CD4-positive, alpha-beta T cell (primary cell): ENCODE measurements at regions not wholly inside any gene's neighbourhood (a gene's known extent, or its start where the extent isn't known, plus 50 kb on each side); places are given as distances from the start of the nearest gene placed in this dataset.

ENCODE experiments used
- ATAC-seq: fragments of 200-7000 bp; cut with Tn5 transposase; one replicate; pipeline ENCODE4 v1.10.0; 2022; ENCODE audit warnings: mild to moderate bottlenecking; ENCODE audit not compliant: poor library complexity
- CTCF ChIA-PET: fragments of 350-600 bp; sonication (Branson Sonifier 250); formaldehyde crosslinking; loops from one replicate; lab custom pipeline; 2021; ENCODE audit warnings: antibody characterized with exemption, inconsistent platforms; lab: Charles Lee
- POLR2A ChIA-PET: fragments of 350-600 bp; sonication (Branson Sonifier 250); formaldehyde crosslinking; loops from one replicate; lab custom pipeline; 2021; ENCODE audit warnings: antibody characterized with exemption, inconsistent platforms; lab: Charles Lee
- DNase-seq, 14 experiments: peaks; one replicate each; pipeline ENCODE4 v3.0.0-alpha.2; 2013 to 2020; ENCODE audit warnings: mixed read lengths in 2 of 14
- H3K27ac ChIP-seq, 2 donors: one replicate each; pipeline versions ENCODE4 v1.5.1 to v1.7.0; 2013; ENCODE audit warnings: low read length in 2 of 2, low read depth in 1 of 2, mild to moderate bottlenecking in 1 of 2
- H3K27me3 ChIP-seq, 2 experiments: 1 replicate in 1 of 2; 2 replicates in 1 of 2; pipeline versions ENCODE4 v1.6.1 to v1.7.0; 2013; ENCODE audit warnings: low read length in 2 of 2, control low read depth in 1 of 2, mild to moderate bottlenecking in 1 of 2, moderate library complexity in 1 of 2; ENCODE audit not compliant: insufficient read depth in 2 of 2, control insufficient read depth in 1 of 2
- H3K36me3 ChIP-seq: one replicate; pipeline ENCODE4 v1.6.1; 2013; ENCODE audit warnings: low read length, control low read depth; ENCODE audit not compliant: insufficient read depth
- H3K4me1 ChIP-seq: one replicate; pipeline ENCODE4 v1.6.1; 2013; ENCODE audit warnings: low read length, control low read depth; ENCODE audit not compliant: insufficient read depth
- H3K4me3 ChIP-seq: one replicate; pipeline ENCODE4 v1.5.1; 2013; ENCODE audit warnings: mild to moderate bottlenecking, low read length, moderate library complexity
- H3K9me3 ChIP-seq, 2 experiments: 1 replicate in 1 of 2; 2 replicates in 1 of 2; pipeline versions ENCODE4 v1.6.1 to v1.7.0; 2013; ENCODE audit warnings: low read length in 2 of 2, mild to moderate bottlenecking in 2 of 2, control low read depth in 1 of 2, moderate library complexity in 1 of 2; ENCODE audit not compliant: control insufficient read depth in 1 of 2, insufficient read depth in 1 of 2
- H3K27ac Mint-ChIP-seq: one replicate; pipeline ENCODE4 v1.8.0; 2020; ENCODE audit warnings: mixed read lengths
- H3K27me3 Mint-ChIP-seq: one replicate; pipeline ENCODE4 v1.8.0; 2021; ENCODE audit warnings: mixed read lengths
- H3K36me3 Mint-ChIP-seq: one replicate; pipeline ENCODE4 v1.8.0; 2021; ENCODE audit warnings: low read depth, mixed read lengths
- H3K4me1 Mint-ChIP-seq: one replicate; pipeline ENCODE4 v1.8.0; 2021; ENCODE audit warnings: low read depth, mixed read lengths
- H3K4me3 Mint-ChIP-seq: one replicate; pipeline ENCODE4 v1.8.0; 2020; ENCODE audit warnings: mild to moderate bottlenecking, mixed read lengths
- H3K9me3 Mint-ChIP-seq: one replicate; pipeline ENCODE4 v1.8.0; 2020; ENCODE audit warnings: mixed read lengths
- intact Hi-C, 2 experiments: fragments of 100-400 bp; cut with DNase I in 1 of 2; cut with micrococcal nuclease in 1 of 2; formaldehyde crosslinking; loops; one replicate each; pipeline versions ENCODE4 v1.15.1 to v1.9.0; 2023 to 2025; cut with DNase I, micrococcal nuclease
- TF ChIP-seq, protein P1 (sequence below): fragments of 200-600 bp; IDR thresholded peaks from one replicate; pipeline ENCODE4 v1.8.0; 2022; ENCODE audit warnings: antibody characterized with exemption, mild to moderate bottlenecking

DNA sequence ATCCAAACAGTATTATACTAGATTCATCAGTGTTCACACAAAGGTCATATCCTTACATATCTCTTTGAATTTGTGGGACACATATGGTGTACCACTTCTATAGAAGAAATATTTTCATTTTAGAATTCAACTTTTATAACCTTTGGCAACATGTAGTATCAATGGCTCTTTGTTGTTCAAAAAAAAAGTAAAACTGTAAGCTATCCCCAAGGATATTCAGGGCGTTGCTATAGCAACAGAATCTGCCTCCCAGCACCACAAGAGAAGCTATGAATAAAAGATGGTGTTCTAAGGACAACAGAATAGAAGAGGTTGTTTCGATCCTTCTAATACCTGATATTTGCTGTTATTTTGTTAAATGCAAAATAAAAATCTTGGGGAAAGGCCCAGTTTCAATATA, 139.3 kb downstream of the BRMS1L start:
- Mint-ChIP-seq H3K4me1 (no peaks in the 10 kb centered on the region), H3K27me3 (peaks cover 12% of the 10 kb centered on the region), H3K27ac (no peak overlapping the region), H3K36me3 (no peaks in the 10 kb centered on the region), H3K9me3 (no peaks in the 10 kb centered on the region), H3K4me3 (no peak overlapping the region)
- H3K9me3 ChIP-seq, result no peaks in the 10 kb centered on the region
- H3K4me3 ChIP-seq, result no peak overlapping the region
- intact Hi-C loops, result no loop called here
- DNase-seq, result no peak
- ChIA-PET CTCF (interaction anchor here (1.5 kb wide), 1 partner anchor 20 kb away, joined by 3 read pairs; no protein-coding TSS in a partner anchor), POLR2A (no interaction called here)
- no peaks in the 10 kb centered on the region for H3K4me1 ChIP-seq
- TF ChIP-seq, protein P1, sequence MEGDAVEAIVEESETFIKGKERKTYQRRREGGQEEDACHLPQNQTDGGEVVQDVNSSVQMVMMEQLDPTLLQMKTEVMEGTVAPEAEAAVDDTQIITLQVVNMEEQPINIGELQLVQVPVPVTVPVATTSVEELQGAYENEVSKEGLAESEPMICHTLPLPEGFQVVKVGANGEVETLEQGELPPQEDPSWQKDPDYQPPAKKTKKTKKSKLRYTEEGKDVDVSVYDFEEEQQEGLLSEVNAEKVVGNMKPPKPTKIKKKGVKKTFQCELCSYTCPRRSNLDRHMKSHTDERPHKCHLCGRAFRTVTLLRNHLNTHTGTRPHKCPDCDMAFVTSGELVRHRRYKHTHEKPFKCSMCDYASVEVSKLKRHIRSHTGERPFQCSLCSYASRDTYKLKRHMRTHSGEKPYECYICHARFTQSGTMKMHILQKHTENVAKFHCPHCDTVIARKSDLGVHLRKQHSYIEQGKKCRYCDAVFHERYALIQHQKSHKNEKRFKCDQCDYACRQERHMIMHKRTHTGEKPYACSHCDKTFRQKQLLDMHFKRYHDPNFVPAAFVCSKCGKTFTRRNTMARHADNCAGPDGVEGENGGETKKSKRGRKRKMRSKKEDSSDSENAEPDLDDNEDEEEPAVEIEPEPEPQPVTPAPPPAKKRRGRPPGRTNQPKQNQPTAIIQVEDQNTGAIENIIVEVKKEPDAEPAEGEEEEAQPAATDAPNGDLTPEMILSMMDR, result no peak
- H3K27me3 ChIP-seq, result no peaks in the 10 kb centered on the region
- H3K36me3 ChIP-seq, result no peaks in the 10 kb centered on the region
- no peak for ATAC-seq
- H3K27ac ChIP-seq, result no peak overlapping the region

DNA sequence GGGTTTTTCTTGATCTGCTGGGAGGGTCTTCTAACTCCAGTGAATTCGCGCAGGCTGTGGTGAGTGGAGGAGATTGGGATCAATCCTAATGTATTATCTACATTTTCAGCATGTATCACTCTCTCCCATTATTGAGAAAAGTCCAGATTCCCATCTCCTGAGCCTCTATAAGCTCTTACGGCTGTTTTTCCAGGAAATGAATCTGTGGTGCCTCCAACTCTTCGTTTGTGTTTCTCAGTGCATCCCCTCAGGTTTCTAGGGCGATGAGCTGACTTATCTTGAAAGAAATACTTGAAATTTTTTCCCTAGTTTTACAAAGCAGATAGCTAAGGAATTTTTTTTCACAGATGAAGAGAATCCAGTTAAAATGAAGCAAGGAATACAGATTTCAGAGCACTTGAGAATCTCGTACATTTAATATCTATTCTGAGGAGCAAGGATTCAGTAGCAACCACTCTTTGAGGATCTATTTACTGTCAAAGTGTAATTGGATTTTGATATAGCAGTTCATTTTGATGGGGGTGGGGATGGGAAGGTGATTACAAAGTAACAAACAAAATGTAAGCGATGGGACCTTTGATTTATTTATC, 138.7 kb downstream of the BRMS1L start:
- CTCF ChIA-PET, result no interaction called here

DNA sequence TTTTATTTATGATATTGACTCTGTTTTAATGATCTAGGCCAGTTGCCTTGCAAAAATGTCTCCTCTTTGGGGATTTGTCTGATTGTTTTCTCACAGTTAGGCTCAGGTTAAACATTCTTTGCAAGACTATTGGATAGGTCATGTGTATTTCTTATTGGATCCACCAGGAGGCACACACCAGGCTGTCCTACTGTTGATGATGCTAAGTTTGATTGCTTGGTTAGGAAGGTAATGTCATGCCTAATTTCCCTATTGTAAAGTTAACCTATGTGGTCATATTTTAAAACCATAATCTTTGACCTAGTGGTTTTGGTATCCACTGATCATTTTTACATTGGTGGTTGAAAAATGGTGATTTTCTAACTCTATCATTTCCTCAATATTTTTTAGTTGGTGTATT, 137.1 kb downstream of the BRMS1L start:
- Histone ChIP-seq H3K36me3 (no peaks in the 10 kb centered on the region), H3K27me3 (no peaks in the 10 kb centered on the region), H3K4me1 (no peaks in the 10 kb centered on the region), H3K9me3 (no peaks in the 10 kb centered on the region), H3K4me3 (no peak overlapping the region), H3K27ac (no peak overlapping the region)
- POLR2A ChIA-PET, result no interaction called here
- Mint-ChIP-seq H3K4me3 (no peak overlapping the region), H3K27ac (no peak overlapping the region), H3K9me3 (no peaks in the 10 kb centered on the region), H3K36me3 (no peaks in the 10 kb centered on the region), H3K4me1 (no peaks in the 10 kb centered on the region), H3K27me3 (no peaks in the 10 kb centered on the region)
- ATAC-seq, result no peak
- intact Hi-C loops, result no loop called here
- CTCF ChIA-PET, result no interaction called here
- DNase-seq, result no peak
- TF ChIP-seq, protein P1, result no peak

More for the DNA sequence above, 138.7 kb downstream of the BRMS1L start:
- Mint-ChIP-seq H3K27ac (no peak overlapping the region), H3K27me3 (peaks cover 9% of the 10 kb centered on the region), H3K4me3 (no peak overlapping the region), H3K9me3 (no peaks in the 10 kb centered on the region), H3K36me3 (no peaks in the 10 kb centered on the region), H3K4me1 (no peaks in the 10 kb centered on the region)
- Histone ChIP-seq H3K9me3 (no peaks in the 10 kb centered on the region), H3K4me3 (no peak overlapping the region), H3K27ac (no peak overlapping the region), H3K36me3 (no peaks in the 10 kb centered on the region), H3K4me1 (no peaks in the 10 kb centered on the region), H3K27me3 (no peaks in the 10 kb centered on the region)
- DNase-seq, result no peak
- POLR2A ChIA-PET, result no interaction called here
- intact Hi-C loops, result no loop called here
- TF ChIP-seq, protein P1, result no peak
- no peak for ATAC-seq
